OCI-LY3 (cell line): ENCODE measurements at regions not wholly inside any gene's neighbourhood (a gene's known extent, or its start where the extent isn't known, plus 50 kb on each side); places are given as distances from the start of the nearest gene placed in this dataset.
"Not testable (repeated sequence)": the region's sequence is repeated elsewhere in the genome, so short reads cannot be mapped to it uniquely, and the experiment has no call there.

Source experiments
- EZH2phosphoT487 ChIP-seq: fragments of 200-600 bp; shearing (Covaris generic); IDR thresholded peaks from 2 replicates; pipeline ENCODE4 v1.6.1; 2018; ENCODE audit warnings: antibody characterized with exemption, mixed run types, low read depth
- TF ChIP-seq, protein P1 (sequence below): fragments of 200-600, 300-600 bp; sonication (generic); IDR thresholded peaks from 2 replicates; pipeline ENCODE4 v1.5.1; 2014; ENCODE audit warnings: antibody characterized with exemption, low read length, low read depth

DNA sequence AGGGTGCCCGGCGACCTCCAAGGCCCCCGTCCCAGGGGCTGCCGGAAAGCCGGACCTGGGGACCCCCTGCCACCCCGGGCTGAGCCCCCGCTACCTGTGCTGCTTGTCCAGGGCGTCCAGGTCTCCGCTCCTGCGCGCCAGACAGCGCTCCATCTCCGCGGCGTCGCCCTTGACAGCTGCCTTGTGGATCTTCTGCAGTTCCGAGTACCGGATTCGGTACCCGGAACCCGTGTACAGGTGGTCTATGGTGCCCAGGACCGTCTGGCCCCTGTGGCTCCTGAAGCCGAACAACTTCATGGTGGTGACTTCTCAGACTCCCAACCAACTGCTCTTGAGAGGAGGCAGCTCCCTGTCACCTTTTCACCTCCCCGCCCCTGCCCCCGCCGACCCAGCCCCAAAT lies 231.1 kb downstream of the LIPI start:
- TF ChIP-seq, protein P1, sequence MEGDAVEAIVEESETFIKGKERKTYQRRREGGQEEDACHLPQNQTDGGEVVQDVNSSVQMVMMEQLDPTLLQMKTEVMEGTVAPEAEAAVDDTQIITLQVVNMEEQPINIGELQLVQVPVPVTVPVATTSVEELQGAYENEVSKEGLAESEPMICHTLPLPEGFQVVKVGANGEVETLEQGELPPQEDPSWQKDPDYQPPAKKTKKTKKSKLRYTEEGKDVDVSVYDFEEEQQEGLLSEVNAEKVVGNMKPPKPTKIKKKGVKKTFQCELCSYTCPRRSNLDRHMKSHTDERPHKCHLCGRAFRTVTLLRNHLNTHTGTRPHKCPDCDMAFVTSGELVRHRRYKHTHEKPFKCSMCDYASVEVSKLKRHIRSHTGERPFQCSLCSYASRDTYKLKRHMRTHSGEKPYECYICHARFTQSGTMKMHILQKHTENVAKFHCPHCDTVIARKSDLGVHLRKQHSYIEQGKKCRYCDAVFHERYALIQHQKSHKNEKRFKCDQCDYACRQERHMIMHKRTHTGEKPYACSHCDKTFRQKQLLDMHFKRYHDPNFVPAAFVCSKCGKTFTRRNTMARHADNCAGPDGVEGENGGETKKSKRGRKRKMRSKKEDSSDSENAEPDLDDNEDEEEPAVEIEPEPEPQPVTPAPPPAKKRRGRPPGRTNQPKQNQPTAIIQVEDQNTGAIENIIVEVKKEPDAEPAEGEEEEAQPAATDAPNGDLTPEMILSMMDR: not testable (repeated sequence)
- not testable (repeated sequence) for TF ChIP-seq EZH2phosphoT487
